Esophagus squamous epithelium (tissue), 5 donors: ENCODE measurements at regions not wholly inside any gene's neighbourhood (a gene's known extent, or its start where the extent isn't known, plus 50 kb on each side); places are given as distances from the start of the nearest gene placed in this dataset.

Source experiments
- DNase-seq: peaks from one replicate; lab custom pipeline; 2025; lab: John Stamatoyannopoulos, UW
- H3K27ac ChIP-seq, 4 donors: fragments of 200-600 bp; sonication (generic); one replicate each; pipeline ENCODE4 v1.5.1; 2016 to 2019; ENCODE audit warnings: mild to moderate bottlenecking in 1 of 4
- H3K27me3 ChIP-seq, 4 donors: fragments of 200-600 bp; sonication (generic); 1 replicate in 3 of 4; 2 replicates in 1 of 4; pipeline versions ENCODE4 v1.5.1 to v1.6.0; 2017 to 2021; ENCODE audit warnings: antibody characterized with exemption in 1 of 4
- H3K36me3 ChIP-seq, 3 donors: fragments of 200-600 bp; sonication (generic); one replicate each; pipeline ENCODE4 v1.5.1; 2016 to 2019
- H3K4me1 ChIP-seq, 3 donors: fragments of 200-600 bp; sonication (generic); one replicate each; pipeline ENCODE4 v1.5.1; 2017 to 2019
- H3K4me3 ChIP-seq, 4 donors: fragments of 200-600 bp; sonication (generic); 1 replicate in 3 of 4; 2 replicates in 1 of 4; pipeline ENCODE4 v1.5.1; 2016 to 2019; ENCODE audit warnings: mild to moderate bottlenecking in 2 of 4, moderate library complexity in 1 of 4
- H3K9me3 ChIP-seq, 3 donors: fragments of 200-600 bp; sonication (generic); one replicate each; pipeline ENCODE4 v1.5.1; 2016 to 2019
- POLR2A ChIP-seq, 4 donors: fragments of 450-650 bp; IDR thresholded peaks; one replicate each; pipeline ENCODE4 v1.6.1; 2017; ENCODE audit warnings: antibody characterized with exemption in 4 of 4, mild to moderate bottlenecking in 4 of 4, moderate library complexity in 3 of 4
- WGBS, 2 donors: methylation state at CpG; one replicate each; pipeline ENCODE4 v1.1.5; 2018; 5-methylcytosine and 5-hydroxymethylcytosine counted together
- intact Hi-C: fragments of 100-400 bp; cut with DNase I; formaldehyde crosslinking; loops from one replicate; pipeline ENCODE4 v1.15.0; 2022
- TF ChIP-seq, protein P1 (sequence below), 6 experiments: fragments of 450-650 bp in 4 of 6; fragments of 200-600 bp in 2 of 6; sonication (generic) in 2 of 6; IDR thresholded peaks; one replicate each; pipeline ENCODE4 v1.5.1; 2016 to 2019; ENCODE audit warnings: antibody characterized with exemption in 6 of 6, mild to moderate bottlenecking in 4 of 6, moderate library complexity in 4 of 6
- donor health status: DM: yes; HTN: yes; CAD: no.

DNA sequence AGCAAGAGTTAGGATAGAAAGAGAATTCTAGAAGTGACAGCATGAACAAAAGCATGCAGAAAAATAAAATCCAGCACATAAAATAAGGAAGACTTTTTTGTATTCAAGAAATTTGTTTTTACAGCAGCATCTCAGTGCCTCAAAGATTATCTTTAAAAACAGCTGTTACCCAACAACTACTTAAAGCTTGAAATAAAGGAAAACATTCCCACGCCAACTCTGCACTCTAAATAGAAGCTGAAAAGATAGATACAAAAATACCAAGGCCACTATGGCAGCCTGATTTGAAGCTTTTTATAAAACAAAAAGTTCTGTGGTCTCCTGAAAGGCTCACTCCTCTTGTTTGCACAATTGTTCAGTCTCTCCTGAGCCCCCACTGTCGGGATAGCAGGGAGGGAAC is 83.6 kb upstream of the LRRC55 start:
- Histone ChIP-seq H3K9me3 (no peaks in the 10 kb centered on the region), H3K4me3 (no peak overlapping the region), H3K27ac (no peak overlapping the region), H3K4me1 (no peaks in the 10 kb centered on the region), H3K27me3 (no peaks in the 10 kb centered on the region), H3K36me3 (no peaks in the 10 kb centered on the region)
- intact Hi-C loops: no loop called here
- DNase-seq: no peak
- 54 to 66% methylated on average over 2 of the region's 2 CpGs for WGBS, 2 donors
- no peak for TF ChIP-seq POLR2A (IDR thresholded peaks at IDR 0.05)
- TF ChIP-seq, protein P1, sequence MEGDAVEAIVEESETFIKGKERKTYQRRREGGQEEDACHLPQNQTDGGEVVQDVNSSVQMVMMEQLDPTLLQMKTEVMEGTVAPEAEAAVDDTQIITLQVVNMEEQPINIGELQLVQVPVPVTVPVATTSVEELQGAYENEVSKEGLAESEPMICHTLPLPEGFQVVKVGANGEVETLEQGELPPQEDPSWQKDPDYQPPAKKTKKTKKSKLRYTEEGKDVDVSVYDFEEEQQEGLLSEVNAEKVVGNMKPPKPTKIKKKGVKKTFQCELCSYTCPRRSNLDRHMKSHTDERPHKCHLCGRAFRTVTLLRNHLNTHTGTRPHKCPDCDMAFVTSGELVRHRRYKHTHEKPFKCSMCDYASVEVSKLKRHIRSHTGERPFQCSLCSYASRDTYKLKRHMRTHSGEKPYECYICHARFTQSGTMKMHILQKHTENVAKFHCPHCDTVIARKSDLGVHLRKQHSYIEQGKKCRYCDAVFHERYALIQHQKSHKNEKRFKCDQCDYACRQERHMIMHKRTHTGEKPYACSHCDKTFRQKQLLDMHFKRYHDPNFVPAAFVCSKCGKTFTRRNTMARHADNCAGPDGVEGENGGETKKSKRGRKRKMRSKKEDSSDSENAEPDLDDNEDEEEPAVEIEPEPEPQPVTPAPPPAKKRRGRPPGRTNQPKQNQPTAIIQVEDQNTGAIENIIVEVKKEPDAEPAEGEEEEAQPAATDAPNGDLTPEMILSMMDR (IDR thresholded peaks at IDR 0.05): no peak

- H3K27ac ChIP-seq: no peak overlapping the region
- TF ChIP-seq, protein P1 (IDR thresholded peaks at IDR 0.05): no peak
- no peak for TF ChIP-seq POLR2A (IDR thresholded peaks at IDR 0.05)
- H3K4me1 ChIP-seq: no peaks in the 10 kb centered on the region
- no peak overlapping the region for H3K4me3 ChIP-seq
- DNase-seq: no peak
- intact Hi-C loops: no loop called here
- 25 to 43% methylated on average over 5 of the region's 5 CpGs for WGBS, 2 donors
- no peaks in the 10 kb centered on the region for H3K9me3 ChIP-seq
- H3K36me3 ChIP-seq: no peaks in the 10 kb centered on the region
- no peaks in the 10 kb centered on the region for H3K27me3 ChIP-seq
Observed at GRCh38 chr11:57100638-57101331, 81.0 kb upstream of the LRRC55 start.

DNA sequence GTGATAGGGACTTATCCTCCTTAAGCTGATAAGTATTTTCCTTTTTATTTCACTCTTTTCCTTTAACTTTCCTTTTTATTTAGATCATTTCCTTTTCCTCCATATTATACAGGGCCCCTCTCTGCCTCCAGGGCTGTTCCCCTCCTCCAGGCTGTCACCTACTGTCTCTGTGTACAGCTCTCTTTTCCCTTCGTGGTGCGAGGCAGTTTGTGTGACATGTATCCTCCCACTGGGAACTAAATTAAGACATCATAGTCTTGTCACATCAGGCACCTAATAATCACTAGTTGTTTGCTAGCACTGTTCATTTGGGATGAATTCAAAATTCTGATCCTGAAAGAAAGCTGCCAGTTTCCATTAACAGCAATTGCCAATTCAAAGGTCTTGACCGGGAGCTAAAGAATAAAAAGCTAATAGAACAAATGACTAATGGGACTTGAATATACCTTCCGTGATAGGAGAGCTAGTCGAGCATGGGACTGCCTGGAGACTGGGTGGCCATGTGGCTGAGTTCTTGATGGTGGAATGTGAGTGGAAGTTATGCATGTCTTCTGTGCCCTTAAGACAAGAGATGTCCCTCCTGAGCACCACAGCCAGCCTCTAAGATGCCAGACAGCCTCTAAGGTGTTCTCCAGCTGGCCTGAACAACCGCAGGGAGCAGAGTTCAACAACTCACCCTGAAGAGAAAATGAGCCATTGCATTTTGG is 77.7 kb upstream of the LRRC55 start:
- intact Hi-C loops: no loop called here
- DNase-seq: no peak
- Histone ChIP-seq H3K27ac (no peak overlapping the region), H3K9me3 (no peaks in the 10 kb centered on the region), H3K36me3 (no peaks in the 10 kb centered on the region), H3K4me3 (no peak overlapping the region), H3K4me1 (no peaks in the 10 kb centered on the region), H3K27me3 (no peaks in the 10 kb centered on the region)
- 74% methylated on average over 6 of the region's 6 CpGs for WGBS, 2 donors
- TF ChIP-seq, protein P1 (IDR thresholded peaks at IDR 0.05): no peak
- no peak for TF ChIP-seq POLR2A (IDR thresholded peaks at IDR 0.05)

- no peak for DNase-seq
Observed at GRCh38 chr11:57109331-57109730, 72.4 kb upstream of the LRRC55 start.

GRCh38 chr11:57111619-57112018 is 70.1 kb upstream of the LRRC55 start:
- no peak overlapping the region for H3K27ac ChIP-seq
- no peaks in the 10 kb centered on the region for H3K4me1 ChIP-seq
- 44 to 65% methylated on average over 2 of the region's 2 CpGs for WGBS, 2 donors
- H3K9me3 ChIP-seq: no peaks in the 10 kb centered on the region
- no peak for DNase-seq
- intact Hi-C loops: no loop called here
- no peaks in the 10 kb centered on the region for H3K36me3 ChIP-seq
- TF ChIP-seq, protein P1 (IDR thresholded peaks at IDR 0.05): no peak
- no peak for TF ChIP-seq POLR2A (IDR thresholded peaks at IDR 0.05)
- H3K4me3 ChIP-seq: no peak overlapping the region
- H3K27me3 ChIP-seq: no peaks in the 10 kb centered on the region

More at GRCh38 chr11:57109331-57109730, 72.4 kb upstream of the LRRC55 start:
- 93 to 97% methylated on average over 3 of the region's 3 CpGs for WGBS, 2 donors
- H3K27me3 ChIP-seq: no peaks in the 10 kb centered on the region
- H3K36me3 ChIP-seq: no peaks in the 10 kb centered on the region
- intact Hi-C loops: no loop called here
- no peak for TF ChIP-seq POLR2A (IDR thresholded peaks at IDR 0.05)
- TF ChIP-seq, protein P1 (IDR thresholded peaks at IDR 0.05): no peak
- H3K27ac ChIP-seq: no peak overlapping the region
- H3K9me3 ChIP-seq: no peaks in the 10 kb centered on the region
- no peaks in the 10 kb centered on the region for H3K4me1 ChIP-seq
- no peak overlapping the region for H3K4me3 ChIP-seq
